B cell (primary cell): ENCODE measurements at regions not wholly inside any gene's neighbourhood (a gene's known extent, or its start where the extent isn't known, plus 50 kb on each side); places are given as distances from the start of the nearest gene placed in this dataset.

Experiments used
- ATAC-seq: fragments of 200-7000 bp; cut with Tn5 transposase; one replicate; pipeline ENCODE4 v1.10.0; 2021; ENCODE audit warnings: low read depth, mild to moderate bottlenecking, moderate number of reproducible peaks, moderate library complexity
- CTCF ChIA-PET: fragments of 350-600 bp; sonication (Branson Sonifier 250); formaldehyde crosslinking; loops from one replicate; lab custom pipeline; 2021; ENCODE audit warnings: antibody characterized with exemption, inconsistent platforms; lab: Charles Lee
- POLR2A ChIA-PET: fragments of 350-600 bp; sonication (Branson Sonifier 250); formaldehyde crosslinking; loops from one replicate; lab custom pipeline; 2021; ENCODE audit warnings: antibody characterized with exemption; lab: Charles Lee
- DNase-seq: peaks from one replicate; pipeline ENCODE4 v3.0.0; 2013
- H2AFZ ChIP-seq: 2 replicates; pipeline ENCODE4 v1.6.1; 2012; ENCODE audit warnings: mild to moderate bottlenecking, low read depth, low read length; ENCODE audit not compliant: insufficient read depth, poor library complexity, severe bottlenecking
- H3K27ac ChIP-seq, 2 donors: 1 replicate in 1 of 2; 2 replicates in 1 of 2; pipeline ENCODE4 v1.5.1; 2012 to 2013; ENCODE audit warnings: low read length in 2 of 2, mild to moderate bottlenecking in 2 of 2, moderate library complexity in 1 of 2
- H3K27me3 ChIP-seq, 4 experiments: fragments of 200-600 bp in 1 of 4; sonication (generic) in 1 of 4; replicated peaks in 1 of 4; 1 replicate in 2 of 4; 2 replicates in 2 of 4; pipeline versions ENCODE4 v1.6.1 to v1.7.0; 2013 to 2016; ENCODE audit warnings: low read length in 3 of 4, mild to moderate bottlenecking in 2 of 4, mixed read lengths in 1 of 4, moderate library complexity in 1 of 4; ENCODE audit not compliant: insufficient read depth in 4 of 4, control insufficient read depth in 3 of 4; ENCODE audit errors: control extremely low read depth in 1 of 4
- H3K36me3 ChIP-seq, 2 experiments: replicated peaks in 1 of 2; 1 replicate in 1 of 2; 2 replicates in 1 of 2; pipeline versions ENCODE4 v1.6.1 to v1.7.1; 2013; ENCODE audit warnings: low read length in 1 of 2; ENCODE audit not compliant: insufficient read depth in 2 of 2, control insufficient read depth in 1 of 2; ENCODE audit errors: control extremely low read depth in 1 of 2, extremely low read depth in 1 of 2
- H3K4me1 ChIP-seq, 2 donors: fragments of 200-600 bp in 1 of 2; sonication (generic) in 1 of 2; 1 replicate in 1 of 2; 2 replicates in 1 of 2; pipeline versions ENCODE4 v1.5.1 to v1.6.1; 2013 to 2017; ENCODE audit warnings: low read length in 2 of 2; ENCODE audit not compliant: control insufficient read depth in 2 of 2, insufficient read depth in 2 of 2
- H3K4me2 ChIP-seq: replicated peaks from 2 replicates; pipeline ENCODE3; 2012; ENCODE audit warnings: mild to moderate bottlenecking, low read depth, low read length; ENCODE audit not compliant: poor library complexity, severe bottlenecking
- H3K4me3 ChIP-seq, 5 experiments: fragments of 200-600 bp in 1 of 5; sonication (generic) in 1 of 5; 1 replicate in 3 of 5; 2 replicates in 2 of 5; pipeline versions ENCODE4 v1.5.1 to v1.7.0; 2011 to 2016; ENCODE audit warnings: low read length in 4 of 5, mild to moderate bottlenecking in 4 of 5, low read depth in 2 of 5, control low read depth in 1 of 5, moderate library complexity in 1 of 5; ENCODE audit not compliant: insufficient read depth in 1 of 5; ENCODE audit errors: control extremely low read depth in 1 of 5, extremely low read depth in 1 of 5
- H3K79me2 ChIP-seq: fragments of 200-600 bp; sonication (generic); one replicate; pipeline ENCODE4 v1.6.0; 2016; ENCODE audit warnings: low read length; ENCODE audit not compliant: control insufficient read depth, insufficient read depth
- H3K9ac ChIP-seq: fragments of 200-600 bp; sonication (generic); 2 replicates; pipeline ENCODE4 v1.6.1; 2017; ENCODE audit warnings: mild to moderate bottlenecking, low read length, moderate library complexity
- H3K9me3 ChIP-seq, 3 donors: one replicate each; pipeline versions ENCODE4 v1.6.1 to v1.7.1; 2013; ENCODE audit warnings: low read length in 2 of 3; ENCODE audit not compliant: control insufficient read depth in 2 of 3, insufficient read depth in 1 of 3; ENCODE audit errors: control extremely low read depth in 1 of 3
- H4K20me1 ChIP-seq: 2 replicates; pipeline ENCODE4 v1.6.0; 2012; ENCODE audit warnings: mild to moderate bottlenecking, low read length; ENCODE audit not compliant: insufficient read depth, control insufficient read depth, poor library complexity, severe bottlenecking
- H3K27ac Mint-ChIP-seq: one replicate; pipeline ENCODE4 v1.8.0; 2021; ENCODE audit warnings: mixed read lengths
- H3K27me3 Mint-ChIP-seq: one replicate; pipeline ENCODE4 v1.8.0; 2021; ENCODE audit warnings: mixed read lengths
- H3K4me1 Mint-ChIP-seq: one replicate; pipeline ENCODE4 v1.8.0; 2021; ENCODE audit warnings: mixed read lengths
- H3K4me3 Mint-ChIP-seq: one replicate; pipeline ENCODE4 v1.8.0; 2021; ENCODE audit warnings: mixed read lengths
- H3K9me3 Mint-ChIP-seq: one replicate; pipeline ENCODE4 v1.8.0; 2022; ENCODE audit warnings: mixed read lengths; ENCODE audit not compliant: insufficient read depth
- EZH2 ChIP-seq: IDR thresholded peaks from 2 replicates; pipeline ENCODE4 v1.6.1; 2012; ENCODE audit warnings: borderline replicate concordance, low read depth, mild to moderate bottlenecking, moderate library complexity, low read length; ENCODE audit not compliant: insufficient read depth, poor library complexity, severe bottlenecking
- WGBS: methylation state at CpG from one replicate; pipeline ENCODE4 v1.1.5; 2013; ENCODE audit warnings: missing lambda C conversion rate; ENCODE audit not compliant: insufficient coverage; 5-methylcytosine and 5-hydroxymethylcytosine counted together
- intact Hi-C: fragments of 100-400 bp; cut with micrococcal nuclease; formaldehyde crosslinking; loops from one replicate; pipeline ENCODE4 v1.10.0; 2022
- TF ChIP-seq, protein P1 (sequence below): fragments of 200-600 bp; IDR thresholded peaks from one replicate; pipeline ENCODE4 v1.8.0; 2022; ENCODE audit warnings: antibody characterized with exemption, mild to moderate bottlenecking

GRCh38 chr4:180942367-180942916, 1300.8 kb upstream of the TENM3 start:
- Histone ChIP-seq H3K9ac (no peak overlapping the region), H4K20me1 (no peaks in the 10 kb centered on the region), H3K4me2 (no peak overlapping the region), H3K79me2 (no peaks in the 10 kb centered on the region), H3K9me3 (no peaks in the 10 kb centered on the region), H3K4me1 (no peaks in the 10 kb centered on the region), H2AFZ (no peak overlapping the region), H3K27ac (no peak overlapping the region), H3K27me3 (no peaks in the 10 kb centered on the region), H3K4me3 (no peak overlapping the region), H3K36me3 (no peaks in the 10 kb centered on the region)
- no peak for TF ChIP-seq EZH2
- ChIA-PET CTCF (no interaction called here), POLR2A (no interaction called here)
- Mint-ChIP-seq H3K27me3 (no peaks in the 10 kb centered on the region), H3K4me1 (no peaks in the 10 kb centered on the region), H3K9me3 (no peaks in the 10 kb centered on the region), H3K27ac (no peak overlapping the region), H3K4me3 (no peak overlapping the region)
- no peak for DNase-seq
- 100% methylated on average over 1 of the region's 5 CpGs for WGBS
- ATAC-seq, result no peak
- intact Hi-C loops, result no loop called here

DNA sequence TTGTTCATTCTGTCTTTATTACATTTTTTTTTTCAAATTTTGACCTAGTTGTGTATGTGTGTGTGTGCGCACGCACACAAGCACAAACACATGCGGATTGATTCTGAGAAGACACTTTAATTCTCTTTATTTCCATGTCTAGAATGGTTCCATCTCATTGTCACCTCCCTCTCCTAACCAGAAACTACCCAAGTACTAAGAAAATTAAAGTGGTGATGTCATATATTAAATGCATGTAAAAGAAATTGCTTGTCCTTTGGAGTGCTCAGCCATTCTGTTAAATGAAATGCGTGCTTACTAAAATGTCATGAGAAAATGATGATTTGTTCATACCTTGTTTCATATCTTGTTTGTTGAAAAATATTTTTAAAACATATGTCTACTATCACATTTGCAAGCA, 1297.0 kb upstream of the TENM3 start:
- no peak overlapping the region for H3K27ac Mint-ChIP-seq
- H4K20me1 ChIP-seq, result no peaks in the 10 kb centered on the region
- ChIA-PET CTCF (no interaction called here), POLR2A (no interaction called here)
- H3K27me3 ChIP-seq, result no peaks in the 10 kb centered on the region
- intact Hi-C loops, result no loop called here
- H3K27ac ChIP-seq, result no peak overlapping the region
- H3K4me2 ChIP-seq, result no peak overlapping the region
- ATAC-seq (no peak), DNase-seq (no peak)
- no peak overlapping the region for H3K4me3 ChIP-seq
- H3K9me3 Mint-ChIP-seq, result no peaks in the 10 kb centered on the region
- no peak for TF ChIP-seq EZH2
- TF ChIP-seq, protein P1, sequence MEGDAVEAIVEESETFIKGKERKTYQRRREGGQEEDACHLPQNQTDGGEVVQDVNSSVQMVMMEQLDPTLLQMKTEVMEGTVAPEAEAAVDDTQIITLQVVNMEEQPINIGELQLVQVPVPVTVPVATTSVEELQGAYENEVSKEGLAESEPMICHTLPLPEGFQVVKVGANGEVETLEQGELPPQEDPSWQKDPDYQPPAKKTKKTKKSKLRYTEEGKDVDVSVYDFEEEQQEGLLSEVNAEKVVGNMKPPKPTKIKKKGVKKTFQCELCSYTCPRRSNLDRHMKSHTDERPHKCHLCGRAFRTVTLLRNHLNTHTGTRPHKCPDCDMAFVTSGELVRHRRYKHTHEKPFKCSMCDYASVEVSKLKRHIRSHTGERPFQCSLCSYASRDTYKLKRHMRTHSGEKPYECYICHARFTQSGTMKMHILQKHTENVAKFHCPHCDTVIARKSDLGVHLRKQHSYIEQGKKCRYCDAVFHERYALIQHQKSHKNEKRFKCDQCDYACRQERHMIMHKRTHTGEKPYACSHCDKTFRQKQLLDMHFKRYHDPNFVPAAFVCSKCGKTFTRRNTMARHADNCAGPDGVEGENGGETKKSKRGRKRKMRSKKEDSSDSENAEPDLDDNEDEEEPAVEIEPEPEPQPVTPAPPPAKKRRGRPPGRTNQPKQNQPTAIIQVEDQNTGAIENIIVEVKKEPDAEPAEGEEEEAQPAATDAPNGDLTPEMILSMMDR, result no peak
- H3K4me3 Mint-ChIP-seq, result no peak overlapping the region
- WGBS, result no CpG with 5 or more reads among the region's 4 CpGs
- no peaks in the 10 kb centered on the region for H3K36me3 ChIP-seq
- H3K4me1 Mint-ChIP-seq, result no peaks in the 10 kb centered on the region
- H2AFZ ChIP-seq, result no peak overlapping the region
- no peak overlapping the region for H3K9ac ChIP-seq
- no peaks in the 10 kb centered on the region for H3K27me3 Mint-ChIP-seq
- no peaks in the 10 kb centered on the region for H3K9me3 ChIP-seq
- no peaks in the 10 kb centered on the region for H3K4me1 ChIP-seq
- no peaks in the 10 kb centered on the region for H3K79me2 ChIP-seq
